Liver (tissue), 8 donors: ENCODE measurements at regions not wholly inside any gene's neighbourhood (a gene's known extent, or its start where the extent isn't known, plus 50 kb on each side); places are given as distances from the start of the nearest gene placed in this dataset.

Experiments used
- DNase-seq: peaks from one replicate; pipeline ENCODE4 v3.0.0-alpha.2; 2017; ENCODE audit warnings: low spot score
- H3K27ac ChIP-seq, 2 donors: one replicate each; pipeline ENCODE4 v1.7.0; 2013; ENCODE audit warnings: inconsistent platforms in 2 of 2, low read length in 2 of 2, control low read depth in 1 of 2, low read depth in 1 of 2, mild to moderate bottlenecking in 1 of 2
- H3K27me3 ChIP-seq, 4 donors: one replicate each; pipeline versions ENCODE4 v1.6.1 to v1.7.0; 2013; ENCODE audit warnings: low read length in 3 of 4, inconsistent platforms in 1 of 4, mild to moderate bottlenecking in 1 of 4, moderate library complexity in 1 of 4; ENCODE audit not compliant: control insufficient read depth in 4 of 4, insufficient read depth in 4 of 4
- H3K36me3 ChIP-seq, 4 donors: one replicate each; pipeline versions ENCODE4 v1.6.1 to v1.7.0; 2013; ENCODE audit warnings: low read length in 3 of 4, mild to moderate bottlenecking in 3 of 4, low read depth in 1 of 4, moderate library complexity in 1 of 4; ENCODE audit not compliant: control insufficient read depth in 4 of 4, insufficient read depth in 3 of 4
- H3K4me1 ChIP-seq, 4 donors: one replicate each; pipeline versions ENCODE4 v1.6.1 to v1.7.0; 2013; ENCODE audit warnings: low read length in 3 of 4, mild to moderate bottlenecking in 3 of 4, moderate library complexity in 1 of 4; ENCODE audit not compliant: control insufficient read depth in 4 of 4, insufficient read depth in 4 of 4
- H3K4me3 ChIP-seq, 3 donors: one replicate each; pipeline versions ENCODE4 v1.6.1 to v1.7.0; 2013; ENCODE audit warnings: low read length in 3 of 3, control low read depth in 1 of 3, low read depth in 1 of 3, mild to moderate bottlenecking in 1 of 3
- H3K9ac ChIP-seq, 2 donors: one replicate each; pipeline ENCODE4 v1.7.0; 2013; ENCODE audit warnings: low read length in 2 of 2, mild to moderate bottlenecking in 2 of 2, moderate library complexity in 2 of 2, control low read depth in 1 of 2, low read depth in 1 of 2
- H3K9me3 ChIP-seq, 4 donors: one replicate each; pipeline versions ENCODE4 v1.6.1 to v1.7.0; 2013; ENCODE audit warnings: low read length in 3 of 4; ENCODE audit not compliant: control insufficient read depth in 4 of 4
- ATF3 ChIP-seq: IDR thresholded peaks from 2 replicates; pipeline ENCODE4 v1.6.1; 2016; ENCODE audit warnings: antibody characterized with exemption
- CTCF ChIP-seq: fragments of 150-350 bp; IDR thresholded peaks from 2 replicates; pipeline ENCODE4 v1.5.1; 2017; ENCODE audit warnings: improper control_type of control experiment, low read depth, low read length; ENCODE audit not compliant: missing input control
- FOXA2 ChIP-seq: IDR thresholded peaks from 2 replicates; pipeline ENCODE4 v1.6.1; 2016; ENCODE audit warnings: antibody characterized with exemption
- GABPA ChIP-seq, 2 donors: IDR thresholded peaks in 1 of 2; conservative IDR thresholded peaks in 1 of 2; 2 replicates each; pipeline ENCODE4 v1.6.1; 2016; ENCODE audit warnings: antibody characterized with exemption in 2 of 2, mild to moderate bottlenecking in 1 of 2, moderate library complexity in 1 of 2
- HNF4A ChIP-seq, 2 donors: conservative IDR thresholded peaks; 2 replicates each; pipeline ENCODE4 v1.6.1; 2016; ENCODE audit warnings: antibody characterized with exemption in 2 of 2, mild to moderate bottlenecking in 2 of 2
- HNF4G ChIP-seq: IDR thresholded peaks from 2 replicates; pipeline ENCODE4 v1.6.1; 2016; ENCODE audit warnings: antibody characterized with exemption
- JUND ChIP-seq, 2 donors: IDR thresholded peaks; 2 replicates each; pipeline ENCODE4 v1.6.1; 2016; ENCODE audit warnings: antibody characterized with exemption in 2 of 2
- MAX ChIP-seq: IDR thresholded peaks from 2 replicates; pipeline ENCODE4 v1.6.1; 2016; ENCODE audit warnings: antibody characterized with exemption
- NR2F2 ChIP-seq: IDR thresholded peaks from 2 replicates; pipeline ENCODE4 v1.6.1; 2016; ENCODE audit warnings: antibody characterized with exemption
- RAD21 ChIP-seq, 2 donors: IDR thresholded peaks; 2 replicates each; pipeline ENCODE4 v1.6.1; 2016; ENCODE audit warnings: antibody characterized with exemption in 2 of 2, mild to moderate bottlenecking in 2 of 2
- REST ChIP-seq: IDR thresholded peaks from 2 replicates; pipeline ENCODE4 v1.6.1; 2016; ENCODE audit warnings: antibody characterized with exemption, mild to moderate bottlenecking
- SP1 ChIP-seq: IDR thresholded peaks from 2 replicates; pipeline ENCODE4 v1.6.1; 2018; ENCODE audit warnings: antibody characterized with exemption, mild to moderate bottlenecking
- WGBS: extraction: QIAGEN DNeasy Blood & Tissue Kit; methylation state at CpG from one replicate; pipeline ENCODE4 v1.1.7; 2013; 5-methylcytosine and 5-hydroxymethylcytosine counted together
- donor health status: healthy.
- donor health status: healthy.
- donor health status: healthy.
- donor health status: healthy.
- donor health status: healthy.

- H3K9ac ChIP-seq, result no peak overlapping the region
- no peaks in the 10 kb centered on the region for H3K27me3 ChIP-seq
- peaks cover 6 to 18% (median 10%) of the 10 kb centered on the region in 4 donors for H3K4me1 ChIP-seq
- DNase-seq, result no peak
- no peaks in the 10 kb centered on the region for H3K36me3 ChIP-seq
- H3K9me3 ChIP-seq, result no peaks in the 10 kb centered on the region
- 90% methylated on average over 4 of the region's 4 CpGs for WGBS
- TF ChIP-seq HNF4A (conservative IDR thresholded peaks at IDR 0.05), result no peak
- no peak overlapping the region for H3K27ac ChIP-seq
- no peak overlapping the region for H3K4me3 ChIP-seq
Measured at GRCh38 chr20:1805161-1805581, 90.0 kb upstream of the SIRPA start.

GRCh38 chr20:1804554-1804956, 90.7 kb upstream of the SIRPA start:
- H3K27ac ChIP-seq, result no peak overlapping the region
- no peak overlapping the region for H3K9ac ChIP-seq
- no peaks in the 10 kb centered on the region for H3K9me3 ChIP-seq
- peaks cover 6 to 18% (median 10%) of the 10 kb centered on the region in 4 donors for H3K4me1 ChIP-seq
- no peaks in the 10 kb centered on the region for H3K36me3 ChIP-seq
- H3K4me3 ChIP-seq, result no peak overlapping the region
- H3K27me3 ChIP-seq, result no peaks in the 10 kb centered on the region
- DNase-seq, result no peak
- TF ChIP-seq NR2F2 (no peak), FOXA2 (no peak), JUND (IDR thresholded peaks at IDR 0.05) (no peak), GABPA (IDR thresholded peaks at IDR 0.05 in 1 of 2, conservative IDR thresholded peaks at IDR 0.05 in 1 of 2) (no peak), SP1 (no peak)
- 87% methylated on average over 4 of the region's 4 CpGs for WGBS

GRCh38 chr20:1803932-1804501, 91.2 kb upstream of the SIRPA start:
- WGBS, result 71% methylated on average over 10 of the region's 10 CpGs
- H3K36me3 ChIP-seq, result no peaks in the 10 kb centered on the region
- TF ChIP-seq HNF4G, result no peak
- TF ChIP-seq SP1, result no peak
- no peak for TF ChIP-seq ATF3
- TF ChIP-seq FOXA2, result no peak
- no peak for TF ChIP-seq HNF4A (conservative IDR thresholded peaks at IDR 0.05)
- TF ChIP-seq RAD21 (IDR thresholded peaks at IDR 0.05), result no peak
- no peak for TF ChIP-seq JUND (IDR thresholded peaks at IDR 0.05)
- TF ChIP-seq CTCF, result no peak
- no peak for TF ChIP-seq REST
- no peak for TF ChIP-seq MAX
- no peak for TF ChIP-seq NR2F2
- DNase-seq, result no peak
- peak overlapping the region in 1 of 3 donors; percentile 50 for H3K4me3 ChIP-seq
- H3K9me3 ChIP-seq, result no peaks in the 10 kb centered on the region
- H3K4me1 ChIP-seq, result peaks cover 6 to 18% (median 11%) of the 10 kb centered on the region in 4 donors
- no peak overlapping the region for H3K9ac ChIP-seq
- peak overlapping the region; percentile 55 to 59 for H3K27ac ChIP-seq
- H3K27me3 ChIP-seq, result no peaks in the 10 kb centered on the region
